Adrenal gland (tissue), 9 donors: ENCODE measurements at regions not wholly inside any gene's neighbourhood (a gene's known extent, or its start where the extent isn't known, plus 50 kb on each side); places are given as distances from the start of the nearest gene placed in this dataset.

Source experiments
- DNase-seq, 7 donors: peaks; one replicate each; pipeline ENCODE4 v3.0.0-alpha.2; 2019 to 2020
- H3K27ac ChIP-seq, 5 donors: fragments of 200-600 bp; sonication (generic) in 4 of 5; 1 replicate in 3 of 5; 2 replicates in 2 of 5; pipeline versions ENCODE4 v1.5.1 to v1.8.0; 2016 to 2020; ENCODE audit warnings: mild to moderate bottlenecking in 1 of 5
- H3K27me3 ChIP-seq: fragments of 200-600 bp; 2 replicates; pipeline ENCODE4 v1.8.0; 2021
- H3K36me3 ChIP-seq, 2 donors: fragments of 200-600 bp; replicated peaks in 1 of 2; 1 replicate in 1 of 2; 2 replicates in 1 of 2; pipeline versions ENCODE4 v1.5.1 to v1.8.0; 2018 to 2022
- H3K4me1 ChIP-seq, 2 donors: fragments of 200-600 bp; replicated peaks in 1 of 2; 1 replicate in 1 of 2; 2 replicates in 1 of 2; pipeline versions ENCODE4 v1.5.1 to v1.8.0; 2018 to 2021
- H3K4me3 ChIP-seq, 4 donors: fragments of 200-600 bp; sonication (generic) in 3 of 4; one replicate each; pipeline ENCODE4 v1.5.1; 2016 to 2018
- H3K9me3 ChIP-seq, 3 donors: fragments of 200-600 bp; sonication (generic) in 1 of 3; replicated peaks in 1 of 3; 1 replicate in 2 of 3; 2 replicates in 1 of 3; pipeline versions ENCODE4 v1.5.1 to v1.8.0; 2016 to 2021
- POLR2A ChIP-seq, 2 donors: fragments of 450-650 bp; IDR thresholded peaks; one replicate each; pipeline ENCODE4 v1.6.1; 2017; ENCODE audit warnings: antibody characterized with exemption in 2 of 2, mild to moderate bottlenecking in 2 of 2, moderate library complexity in 1 of 2
- WGBS, 4 donors: extraction: QIAGEN DNeasy Blood & Tissue Kit in 2 of 4; methylation state at CpG; one replicate each; pipeline versions ENCODE4 v1.1.5 to v1.1.7; 2013 to 2017; 5-methylcytosine and 5-hydroxymethylcytosine counted together
- intact Hi-C, 2 donors: fragments of 100-400 bp; cut with DNase I; formaldehyde crosslinking; loops; one replicate each; pipeline versions ENCODE4 v1.14.1 to v1.15.0; 2022 to 2023
- TF ChIP-seq, protein P1 (sequence below), 6 experiments: fragments of 450-650 bp in 4 of 6; fragments of 200-600 bp in 2 of 6; sonication (generic) in 1 of 6; IDR thresholded peaks; 1 replicate in 5 of 6; 2 replicates in 1 of 6; pipeline versions ENCODE4 v1.5.1 to v1.8.0; 2016 to 2021; ENCODE audit warnings: antibody characterized with exemption in 6 of 6, mild to moderate bottlenecking in 2 of 6, moderate library complexity in 1 of 6
- donor health status: healthy with polysubstance abuse.
- donor health status: Bipolar disorder and iron deficiency.
- donor health status: DM: yes; HTN: yes; CAD: no.
- donor health status: DM: no; HTN: no; CAD: no.
- donor health status: DM: no; HTN: no; CAD: no.

DNA sequence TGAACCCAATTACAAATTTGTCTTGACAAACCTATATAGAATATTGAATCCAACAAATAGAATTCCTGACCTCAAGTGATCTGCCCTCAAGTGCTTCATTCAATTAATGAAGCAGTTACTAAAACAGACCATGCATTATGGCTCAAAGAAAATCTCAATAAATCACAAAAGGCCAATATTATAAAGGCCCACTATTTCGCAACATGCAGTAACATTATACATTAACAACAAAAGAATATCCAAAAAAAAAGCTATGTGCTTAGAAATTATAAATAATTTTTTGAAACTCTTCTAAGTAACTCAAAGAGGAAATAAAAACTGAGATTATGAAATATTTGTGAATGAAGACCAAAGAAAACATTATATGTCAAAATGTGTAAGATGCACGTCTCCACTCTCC, 177.7 kb downstream of the ZNF674 start:
- no peaks in the 10 kb centered on the region for H3K9me3 ChIP-seq
- intact Hi-C loops = no loop called here
- peaks cover 18% of the 10 kb centered on the region for H3K27me3 ChIP-seq
- TF ChIP-seq POLR2A (IDR thresholded peaks at IDR 0.05) = no peak
- TF ChIP-seq, protein P1, sequence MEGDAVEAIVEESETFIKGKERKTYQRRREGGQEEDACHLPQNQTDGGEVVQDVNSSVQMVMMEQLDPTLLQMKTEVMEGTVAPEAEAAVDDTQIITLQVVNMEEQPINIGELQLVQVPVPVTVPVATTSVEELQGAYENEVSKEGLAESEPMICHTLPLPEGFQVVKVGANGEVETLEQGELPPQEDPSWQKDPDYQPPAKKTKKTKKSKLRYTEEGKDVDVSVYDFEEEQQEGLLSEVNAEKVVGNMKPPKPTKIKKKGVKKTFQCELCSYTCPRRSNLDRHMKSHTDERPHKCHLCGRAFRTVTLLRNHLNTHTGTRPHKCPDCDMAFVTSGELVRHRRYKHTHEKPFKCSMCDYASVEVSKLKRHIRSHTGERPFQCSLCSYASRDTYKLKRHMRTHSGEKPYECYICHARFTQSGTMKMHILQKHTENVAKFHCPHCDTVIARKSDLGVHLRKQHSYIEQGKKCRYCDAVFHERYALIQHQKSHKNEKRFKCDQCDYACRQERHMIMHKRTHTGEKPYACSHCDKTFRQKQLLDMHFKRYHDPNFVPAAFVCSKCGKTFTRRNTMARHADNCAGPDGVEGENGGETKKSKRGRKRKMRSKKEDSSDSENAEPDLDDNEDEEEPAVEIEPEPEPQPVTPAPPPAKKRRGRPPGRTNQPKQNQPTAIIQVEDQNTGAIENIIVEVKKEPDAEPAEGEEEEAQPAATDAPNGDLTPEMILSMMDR (IDR thresholded peaks at IDR 0.05) = no peak
- H3K4me1 ChIP-seq = no peaks in the 10 kb centered on the region
- H3K36me3 ChIP-seq = no peaks in the 10 kb centered on the region
- H3K27ac ChIP-seq = no peak overlapping the region
- H3K4me3 ChIP-seq = no peak overlapping the region
- 80 to 91% (median 82%) methylated on average over 2 of the region's 2 CpGs for WGBS, 4 donors
- DNase-seq = no peak

DNA sequence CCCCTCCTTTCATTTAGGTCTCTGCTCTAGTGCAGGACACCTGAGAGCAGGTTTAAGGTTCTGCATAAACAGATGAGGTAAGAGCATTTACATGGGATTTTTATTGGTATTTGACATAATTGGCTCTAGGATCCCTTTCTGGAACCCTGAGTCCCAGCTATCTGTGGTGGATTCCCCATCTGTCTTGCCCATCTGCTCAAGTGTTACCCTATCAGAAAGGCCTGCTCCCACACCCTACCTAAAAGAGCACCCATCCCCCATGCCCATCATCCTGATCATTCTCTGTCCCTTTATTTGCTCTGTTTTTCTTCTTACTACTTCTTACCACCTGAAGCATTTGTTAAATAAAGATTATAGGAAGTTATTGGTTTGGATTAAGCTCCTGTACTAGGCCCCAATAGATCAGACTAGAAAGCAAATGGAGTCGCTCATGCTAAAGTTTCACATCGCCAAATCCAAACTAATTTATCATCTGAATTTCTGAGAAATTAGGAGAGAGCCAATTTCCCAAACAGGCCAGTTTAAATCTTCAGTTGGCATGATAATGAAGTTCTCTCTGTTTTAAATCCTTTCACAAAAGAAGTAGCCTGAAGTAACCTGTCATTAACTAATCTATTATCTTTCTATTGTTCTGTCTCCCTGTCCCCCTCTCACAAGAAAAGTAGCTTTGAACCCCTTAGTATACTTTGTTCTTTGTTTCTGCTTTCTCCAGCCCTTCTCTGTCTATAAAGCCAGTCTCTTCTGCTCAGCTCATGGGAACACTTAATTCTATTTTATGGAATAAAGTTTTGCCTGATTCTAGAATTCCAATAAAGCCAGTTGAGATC, 178.6 kb downstream of the ZNF674 start:
- TF ChIP-seq, protein P1 (IDR thresholded peaks at IDR 0.05) = no peak
- TF ChIP-seq POLR2A (IDR thresholded peaks at IDR 0.05) = no peak
- 72 to 89% (median 78%) methylated on average over 2 of the region's 2 CpGs for WGBS, 4 donors
- DNase-seq = no peak

DNA sequence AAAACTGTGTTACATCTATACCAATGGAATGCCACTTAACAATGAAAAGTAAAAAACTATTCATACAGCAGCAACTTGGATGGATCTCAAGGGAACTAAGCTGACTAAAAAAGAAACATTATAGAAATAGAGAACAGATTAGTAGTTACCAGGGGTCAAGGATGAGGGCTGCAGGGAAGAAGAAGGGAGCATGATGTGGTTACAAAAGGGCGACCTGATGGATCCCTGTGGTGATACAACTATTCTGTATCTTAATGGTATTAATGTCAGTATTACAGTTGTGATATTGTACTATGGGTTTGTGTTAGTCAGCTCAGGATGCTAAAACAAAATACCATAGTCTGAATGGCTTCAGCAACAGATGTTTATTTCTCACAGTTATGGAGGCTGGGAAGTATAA, 190.7 kb downstream of the ZNF674 start:
- no peaks in the 10 kb centered on the region for H3K36me3 ChIP-seq
- H3K27ac ChIP-seq = no peak overlapping the region
- TF ChIP-seq POLR2A (IDR thresholded peaks at IDR 0.05) = no peak
- TF ChIP-seq, protein P1 (IDR thresholded peaks at IDR 0.05) = no peak
- intact Hi-C loops = no loop called here
- WGBS, 4 donors = 59 to 100% (median 79%) methylated on average over 1 of the region's 1 CpG
- no peak for DNase-seq
- H3K4me1 ChIP-seq = no peaks in the 10 kb centered on the region
- peaks cover 0 to 4% (median 0%) of the 10 kb centered on the region in 3 donors for H3K9me3 ChIP-seq
- no peaks in the 10 kb centered on the region for H3K27me3 ChIP-seq
- H3K4me3 ChIP-seq = no peak overlapping the region

More for the DNA sequence above, 178.6 kb downstream of the ZNF674 start:
- peaks cover 17% of the 10 kb centered on the region for H3K27me3 ChIP-seq
- H3K36me3 ChIP-seq = no peaks in the 10 kb centered on the region
- H3K9me3 ChIP-seq = no peaks in the 10 kb centered on the region
- no peaks in the 10 kb centered on the region for H3K4me1 ChIP-seq
- H3K4me3 ChIP-seq = no peak overlapping the region
- intact Hi-C loops = no loop called here
- H3K27ac ChIP-seq = no peak overlapping the region

DNA sequence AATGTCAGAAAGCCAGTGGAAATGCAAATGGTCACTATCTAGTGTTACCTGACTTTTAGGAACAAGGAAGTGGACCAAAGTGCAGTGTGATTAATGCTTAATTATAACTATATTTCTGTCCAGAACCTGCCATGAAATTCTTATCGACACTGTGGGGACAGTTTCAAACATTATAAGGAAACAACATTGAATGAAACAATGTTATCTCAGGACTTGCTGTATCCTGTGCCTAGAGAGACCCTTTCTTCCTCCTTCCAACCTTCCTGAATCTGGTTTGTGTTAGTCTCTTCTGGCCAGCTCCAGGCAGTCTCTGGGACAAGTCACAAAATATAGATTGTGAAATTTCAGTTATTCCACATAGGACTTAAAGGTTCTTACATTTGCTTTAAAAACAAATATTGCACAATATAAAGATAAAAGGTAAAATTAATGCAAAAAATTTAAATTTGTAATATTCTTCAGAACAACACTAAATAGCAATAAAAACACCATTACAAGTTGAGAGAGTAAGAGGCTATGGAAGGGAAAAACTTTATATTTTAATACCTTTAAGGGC, 203.4 kb downstream of the ZNF674 start:
- Histone ChIP-seq H3K9me3 (no peaks in the 10 kb centered on the region), H3K27me3 (peaks cover 4% of the 10 kb centered on the region), H3K36me3 (no peaks in the 10 kb centered on the region), H3K4me3 (no peak overlapping the region), H3K27ac (no peak overlapping the region), H3K4me1 (no peaks in the 10 kb centered on the region)
- intact Hi-C loops = no loop called here
- no peak for DNase-seq
- 41 to 80% (median 63%) methylated on average over 1 of the region's 1 CpG for WGBS, 4 donors
- TF ChIP-seq, protein P1 (IDR thresholded peaks at IDR 0.05) = no peak
- TF ChIP-seq POLR2A (IDR thresholded peaks at IDR 0.05) = no peak
